ENCODE measurements at regions not wholly inside any gene's neighbourhood (a gene's known extent, or its start where the extent isn't known, plus 50 kb on each side); places are given as distances from the start of the nearest gene placed in this dataset.

GRCh38 chr1:169020684-169021083, 85.8 kb upstream of the ATP1B1 start:
- no peak for DNase-seq (ENCODE audit: low read depth in 1 of 2, low spot score in 1 of 2)
- no peak overlapping the region for H3K27ac ChIP-seq (replicated peaks)
- no peak for TF ChIP-seq CTCF (IDR thresholded peaks at IDR 0.05; ENCODE audit: insufficient read depth, low read length)
- no peak for TF ChIP-seq REST (IDR thresholded peaks at IDR 0.05; ENCODE audit: insufficient replicate concordance, low read depth)
- no peak for TF ChIP-seq SPI1 (IDR thresholded peaks at IDR 0.05; ENCODE audit: borderline replicate concordance, low read depth)
- no peak for TF ChIP-seq POLR2AphosphoS5 (IDR thresholded peaks at IDR 0.05; ENCODE audit: low read depth)
- TF ChIP-seq GABPA (IDR thresholded peaks at IDR 0.05; ENCODE audit: low read depth) = no peak
- H3K27me3 ChIP-seq (ENCODE audit: insufficient read depth, poor library complexity, severe bottlenecking) = no peaks in the 10 kb centered on the region
- H3K4me3 ChIP-seq (replicated peaks; ENCODE audit: insufficient read depth, low read length) = no peak overlapping the region

GRCh38 chr1:169022648-169023047, 83.8 kb upstream of the ATP1B1 start:
- H3K27me3 ChIP-seq (ENCODE audit: insufficient read depth, poor library complexity, severe bottlenecking) = no peaks in the 10 kb centered on the region
- H3K27ac ChIP-seq (replicated peaks) = no peak overlapping the region
- no peak for DNase-seq (ENCODE audit: low read depth in 1 of 2, low spot score in 1 of 2)
- TF ChIP-seq REST (IDR thresholded peaks at IDR 0.05; ENCODE audit: insufficient replicate concordance, low read depth) = no peak
- TF ChIP-seq SPI1 (IDR thresholded peaks at IDR 0.05; ENCODE audit: borderline replicate concordance, low read depth) = no peak
- no peak for TF ChIP-seq GABPA (IDR thresholded peaks at IDR 0.05; ENCODE audit: low read depth)
- no peak for TF ChIP-seq CTCF (IDR thresholded peaks at IDR 0.05; ENCODE audit: insufficient read depth, low read length)
- no peak overlapping the region for H3K4me3 ChIP-seq (replicated peaks; ENCODE audit: insufficient read depth, low read length)

GRCh38 chr1:169024255-169024654, 82.2 kb upstream of the ATP1B1 start:
- TF ChIP-seq POLR2AphosphoS5 (IDR thresholded peaks at IDR 0.05; ENCODE audit: low read depth) (no peak), GABPA (IDR thresholded peaks at IDR 0.05; ENCODE audit: low read depth) (no peak), CTCF (IDR thresholded peaks at IDR 0.05; ENCODE audit: insufficient read depth, low read length) (no peak), REST (IDR thresholded peaks at IDR 0.05; ENCODE audit: insufficient replicate concordance, low read depth) (no peak), SPI1 (IDR thresholded peaks at IDR 0.05; ENCODE audit: borderline replicate concordance, low read depth) (no peak)
- Histone ChIP-seq H3K27me3 (ENCODE audit: insufficient read depth, poor library complexity, severe bottlenecking) (no peaks in the 10 kb centered on the region), H3K4me3 (replicated peaks; ENCODE audit: insufficient read depth, low read length) (no peak overlapping the region), H3K27ac (replicated peaks) (no peak overlapping the region)
- no peak for DNase-seq (ENCODE audit: low read depth in 1 of 2, low spot score in 1 of 2)
